OCI-LY1 (cell line): ENCODE measurements at regions not wholly inside any gene's neighbourhood (a gene's known extent, or its start where the extent isn't known, plus 50 kb on each side); places are given as distances from the start of the nearest gene placed in this dataset.

Experiments
- EZH2 ChIP-seq: fragments of 200-600 bp; sonication (generic), shearing (Covaris generic); IDR thresholded peaks from 2 replicates; pipeline ENCODE4 v1.8.0; 2017; ENCODE audit warnings: borderline replicate concordance, mixed run types, mild to moderate bottlenecking, antibody characterized with exemption, low read length, moderate library complexity, mixed read lengths
- TF ChIP-seq, protein P1 (sequence below): fragments of 200-600 bp; sonication (generic), shearing (Covaris generic); IDR thresholded peaks from 2 replicates; pipeline ENCODE4 v1.5.1; 2017; ENCODE audit warnings: mild to moderate bottlenecking, antibody characterized with exemption, low read length, moderate library complexity, mixed read lengths

DNA sequence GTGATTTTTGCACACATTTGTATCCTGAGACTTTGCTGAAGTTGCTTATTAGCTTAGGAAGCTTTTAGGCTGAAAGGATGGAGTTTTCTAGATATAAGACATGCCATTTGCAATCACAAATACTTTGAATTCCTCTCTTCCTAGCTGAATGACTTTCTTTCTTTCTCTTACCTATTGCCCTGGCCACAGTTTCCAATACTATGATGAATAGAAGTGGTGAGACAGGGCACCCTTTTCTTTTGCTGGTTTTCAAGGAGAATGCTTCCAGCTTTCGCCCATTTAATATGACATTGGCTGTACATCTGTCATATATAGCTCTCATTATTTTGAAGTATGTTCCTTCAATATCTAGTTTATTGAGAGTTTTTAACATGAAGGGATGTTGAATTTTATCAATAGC, 409.6 kb upstream of the EPHA7 start:
- TF ChIP-seq, protein P1, sequence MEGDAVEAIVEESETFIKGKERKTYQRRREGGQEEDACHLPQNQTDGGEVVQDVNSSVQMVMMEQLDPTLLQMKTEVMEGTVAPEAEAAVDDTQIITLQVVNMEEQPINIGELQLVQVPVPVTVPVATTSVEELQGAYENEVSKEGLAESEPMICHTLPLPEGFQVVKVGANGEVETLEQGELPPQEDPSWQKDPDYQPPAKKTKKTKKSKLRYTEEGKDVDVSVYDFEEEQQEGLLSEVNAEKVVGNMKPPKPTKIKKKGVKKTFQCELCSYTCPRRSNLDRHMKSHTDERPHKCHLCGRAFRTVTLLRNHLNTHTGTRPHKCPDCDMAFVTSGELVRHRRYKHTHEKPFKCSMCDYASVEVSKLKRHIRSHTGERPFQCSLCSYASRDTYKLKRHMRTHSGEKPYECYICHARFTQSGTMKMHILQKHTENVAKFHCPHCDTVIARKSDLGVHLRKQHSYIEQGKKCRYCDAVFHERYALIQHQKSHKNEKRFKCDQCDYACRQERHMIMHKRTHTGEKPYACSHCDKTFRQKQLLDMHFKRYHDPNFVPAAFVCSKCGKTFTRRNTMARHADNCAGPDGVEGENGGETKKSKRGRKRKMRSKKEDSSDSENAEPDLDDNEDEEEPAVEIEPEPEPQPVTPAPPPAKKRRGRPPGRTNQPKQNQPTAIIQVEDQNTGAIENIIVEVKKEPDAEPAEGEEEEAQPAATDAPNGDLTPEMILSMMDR: no peak
- TF ChIP-seq EZH2: no peak
